Small intestine (tissue), 7 donors: ENCODE measurements at regions not wholly inside any gene's neighbourhood (a gene's known extent, or its start where the extent isn't known, plus 50 kb on each side); places are given as distances from the start of the nearest gene placed in this dataset.

Source experiments
- DNase-seq, 2 donors: peaks; one replicate each; pipeline versions ENCODE4 v3.0.0 to v3.0.0-alpha.2; 2013
- FAIRE-seq: peaks from 2 replicates; lab custom pipeline; 2012; peaks lifted over from hg19 to GRCh38; lab: Jason Lieb, UNC
- H3K27ac ChIP-seq, 3 donors: one replicate each; pipeline ENCODE4 v1.5.1; 2013; ENCODE audit warnings: low read length in 2 of 3, mild to moderate bottlenecking in 2 of 3, control low read depth in 1 of 3, inconsistent platforms in 1 of 3, low read depth in 1 of 3, moderate library complexity in 1 of 3
- H3K27me3 ChIP-seq, 3 donors: one replicate each; pipeline ENCODE4 v1.6.1; 2013; ENCODE audit warnings: low read length in 3 of 3, inconsistent platforms in 1 of 3; ENCODE audit not compliant: control insufficient read depth in 3 of 3, insufficient read depth in 3 of 3
- H3K36me3 ChIP-seq, 3 donors: one replicate each; pipeline ENCODE4 v1.6.1; 2013; ENCODE audit warnings: low read length in 3 of 3, inconsistent platforms in 1 of 3, low read depth in 1 of 3, mild to moderate bottlenecking in 1 of 3, moderate library complexity in 1 of 3; ENCODE audit not compliant: control insufficient read depth in 3 of 3, insufficient read depth in 2 of 3
- H3K4me1 ChIP-seq, 3 donors: one replicate each; pipeline ENCODE4 v1.6.1; 2013; ENCODE audit warnings: low read length in 2 of 3, inconsistent platforms in 1 of 3, low read depth in 1 of 3, mild to moderate bottlenecking in 1 of 3, moderate library complexity in 1 of 3; ENCODE audit not compliant: control insufficient read depth in 3 of 3, insufficient read depth in 2 of 3
- H3K4me3 ChIP-seq, 3 donors: one replicate each; pipeline ENCODE4 v1.5.1; 2013; ENCODE audit warnings: low read length in 3 of 3, control low read depth in 1 of 3, inconsistent platforms in 1 of 3, low read depth in 1 of 3, mild to moderate bottlenecking in 1 of 3, moderate library complexity in 1 of 3
- H3K9me3 ChIP-seq, 2 donors: one replicate each; pipeline ENCODE4 v1.6.1; 2013; ENCODE audit warnings: low read depth in 1 of 2, low read length in 1 of 2; ENCODE audit not compliant: control insufficient read depth in 2 of 2, insufficient read depth in 1 of 2
- WGBS, 3 donors: extraction: QIAGEN DNeasy Blood & Tissue Kit; methylation state at CpG; one replicate each; pipeline ENCODE4 v1.1.7; 2013; 5-methylcytosine and 5-hydroxymethylcytosine counted together
- donor health status: healthy with polysubstance abuse.
- donor health status: control.
- donor health status: control.
- donor health status: Bipolar disorder and iron deficiency.
- donor health status: healthy.

DNA sequence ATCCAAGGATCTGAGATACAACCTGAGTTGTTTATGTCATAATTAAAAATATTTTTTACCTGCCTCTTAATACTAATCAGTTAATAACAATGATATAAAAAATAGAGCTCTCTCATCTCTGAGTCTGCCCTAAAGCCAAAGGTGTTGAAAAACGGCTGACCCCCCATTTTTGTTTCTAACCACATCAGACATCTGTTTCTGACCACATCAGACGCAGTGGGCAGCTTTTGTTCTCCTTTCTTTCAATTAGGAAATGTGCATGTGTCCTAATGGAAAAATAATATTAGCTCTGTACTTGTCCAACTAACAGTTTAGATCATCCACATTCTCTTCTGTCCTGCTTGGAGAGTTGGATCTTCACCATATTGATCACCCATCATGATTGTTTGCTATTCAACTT, 144.6 kb downstream of the SHOX2 start:
- Histone ChIP-seq H3K27ac (no peak overlapping the region), H3K9me3 (no peaks in the 10 kb centered on the region), H3K4me1 (no peaks in the 10 kb centered on the region), H3K4me3 (no peak overlapping the region), H3K27me3 (no peaks in the 10 kb centered on the region), H3K36me3 (no peaks in the 10 kb centered on the region)
- WGBS, 3 donors: 46 to 55% (median 52%) methylated on average over 2 of the region's 2 CpGs
- no peak for DNase-seq
- no peak for FAIRE-seq

DNA sequence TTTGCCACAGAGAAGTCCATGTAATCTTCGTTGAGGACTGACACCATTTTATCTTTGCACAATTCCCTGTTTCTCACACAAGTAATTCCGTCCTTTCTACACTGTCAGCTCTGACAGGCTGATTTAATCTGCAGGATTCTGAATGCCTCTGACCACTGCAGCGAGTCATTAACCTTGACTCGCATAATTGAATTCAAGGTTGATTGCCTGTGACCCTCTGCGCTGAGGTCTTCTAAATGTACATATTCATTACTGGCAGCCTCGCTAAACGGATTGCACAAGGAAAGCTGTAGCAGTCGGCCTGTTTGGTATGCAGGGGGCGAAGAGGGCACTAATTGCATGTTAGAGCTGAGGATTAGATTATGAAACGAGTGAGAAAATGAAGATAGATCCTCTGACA, 147.8 kb downstream of the SHOX2 start:
- Histone ChIP-seq H3K27me3 (no peaks in the 10 kb centered on the region), H3K9me3 (no peaks in the 10 kb centered on the region), H3K4me3 (no peak overlapping the region), H3K27ac (no peak overlapping the region), H3K4me1 (no peaks in the 10 kb centered on the region), H3K36me3 (no peaks in the 10 kb centered on the region)
- DNase-seq: no peak
- no peak for FAIRE-seq
- WGBS, 3 donors: 31 to 34% (median 31%) methylated on average over 10 of the region's 10 CpGs

GRCh38 chr3:157956850-157957249, 149.4 kb downstream of the SHOX2 start:
- H3K4me3 ChIP-seq: no peak overlapping the region
- H3K27me3 ChIP-seq: no peaks in the 10 kb centered on the region
- no peak for FAIRE-seq
- H3K4me1 ChIP-seq: no peaks in the 10 kb centered on the region
- WGBS, 3 donors: 79 to 84% (median 81%) methylated on average over 4 of the region's 4 CpGs
- no peaks in the 10 kb centered on the region for H3K9me3 ChIP-seq
- H3K36me3 ChIP-seq: no peaks in the 10 kb centered on the region
- H3K27ac ChIP-seq: no peak overlapping the region
- DNase-seq: no peak

- Histone ChIP-seq H3K27me3 (no peaks in the 10 kb centered on the region), H3K27ac (no peak overlapping the region), H3K9me3 (no peaks in the 10 kb centered on the region), H3K4me3 (no peak overlapping the region), H3K4me1 (no peaks in the 10 kb centered on the region), H3K36me3 (no peaks in the 10 kb centered on the region)
- no peak for DNase-seq
- FAIRE-seq: no peak
- 85 to 90% (median 89%) methylated on average over 4 of the region's 4 CpGs for WGBS, 3 donors
Measured at GRCh38 chr3:157956176-157956575, 150.0 kb downstream of the SHOX2 start.

GRCh38 chr3:157953565-157953964, 152.7 kb downstream of the SHOX2 start:
- Histone ChIP-seq H3K4me1 (no peaks in the 10 kb centered on the region), H3K9me3 (no peaks in the 10 kb centered on the region), H3K27me3 (no peaks in the 10 kb centered on the region), H3K27ac (no peak overlapping the region), H3K4me3 (no peak overlapping the region), H3K36me3 (no peaks in the 10 kb centered on the region)
- DNase-seq (no peak), FAIRE-seq (no peak)
- WGBS, 3 donors: 57 to 63% (median 58%) methylated on average over 2 of the region's 2 CpGs

- no peaks in the 10 kb centered on the region for H3K27me3 ChIP-seq
- H3K36me3 ChIP-seq: no peaks in the 10 kb centered on the region
- H3K9me3 ChIP-seq: no peaks in the 10 kb centered on the region
- H3K4me1 ChIP-seq: no peaks in the 10 kb centered on the region
- no peak overlapping the region for H3K27ac ChIP-seq
- WGBS, 3 donors: 44 to 58% (median 56%) methylated on average over 5 of the region's 5 CpGs
- FAIRE-seq (no peak), DNase-seq (no peak)
- no peak overlapping the region for H3K4me3 ChIP-seq
Measured at GRCh38 chr3:157948605-157949383, 157.4 kb downstream of the SHOX2 start.

- H3K27me3 ChIP-seq: no peaks in the 10 kb centered on the region
- no peaks in the 10 kb centered on the region for H3K4me1 ChIP-seq
- no peak overlapping the region for H3K27ac ChIP-seq
- H3K4me3 ChIP-seq: no peak overlapping the region
- no peak for DNase-seq
- FAIRE-seq: no peak
- H3K9me3 ChIP-seq: no peaks in the 10 kb centered on the region
- 68 to 85% (median 75%) methylated on average over 4 of the region's 4 CpGs for WGBS, 3 donors
- no peaks in the 10 kb centered on the region for H3K36me3 ChIP-seq
Measured at GRCh38 chr3:157939166-157939565, 167.1 kb downstream of the SHOX2 start.

DNA sequence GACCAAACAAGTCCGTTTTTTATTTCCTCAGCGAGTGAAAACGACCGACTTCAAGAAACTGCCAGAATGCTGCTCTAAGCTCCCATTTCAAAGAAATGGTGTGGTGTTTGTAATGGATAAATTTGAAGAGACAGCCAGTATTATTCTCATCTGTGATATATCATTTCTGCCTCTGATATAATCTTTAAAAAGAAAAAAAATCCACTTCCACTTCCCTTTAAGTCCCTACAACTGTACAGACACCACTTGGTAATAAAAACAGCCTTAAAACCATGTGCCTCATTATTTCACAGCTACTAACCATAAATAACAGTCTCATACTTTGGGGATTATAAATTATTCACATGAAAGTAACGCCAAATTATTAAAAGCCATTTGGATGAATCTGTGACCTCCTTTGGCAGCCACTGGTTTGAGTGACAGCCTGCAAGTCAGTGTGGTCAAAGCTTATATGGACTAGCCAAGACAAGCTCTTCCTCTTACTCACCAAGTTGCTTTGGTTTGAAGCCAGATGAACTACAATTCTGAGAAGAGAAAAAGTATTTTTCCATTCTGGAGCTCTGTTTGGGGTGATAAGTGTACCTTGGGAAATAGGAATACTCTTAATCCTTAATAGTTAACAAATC, 168.0 kb downstream of the SHOX2 start:
- DNase-seq: no peak
- Histone ChIP-seq H3K4me3 (no peak overlapping the region), H3K9me3 (no peaks in the 10 kb centered on the region), H3K27ac (no peak overlapping the region), H3K4me1 (no peaks in the 10 kb centered on the region), H3K36me3 (no peaks in the 10 kb centered on the region), H3K27me3 (no peaks in the 10 kb centered on the region)
- no peak for FAIRE-seq
- 84 to 90% (median 85%) methylated on average over 5 of the region's 5 CpGs for whole genome bisulfite sequencing, 3 donors
